CD4-positive, alpha-beta memory T cell (primary cell): ENCODE measurements at regions not wholly inside any gene's neighbourhood (a gene's known extent, or its start where the extent isn't known, plus 50 kb on each side); places are given as distances from the start of the nearest gene placed in this dataset.
A peak's percentile ranks its signal among the peaks of the same experiment; 100 is the strongest.

Source experiments
- CTCF ChIA-PET: fragments of 350-600 bp; sonication (Branson Sonifier 250); formaldehyde crosslinking; loops from one replicate; lab custom pipeline; 2021; ENCODE audit warnings: inconsistent platforms; ENCODE audit not compliant: partially characterized antibody; lab: Charles Lee
- POLR2A ChIA-PET: fragments of 350-600 bp; sonication (Branson Sonifier 250); formaldehyde crosslinking; loops from one replicate; lab custom pipeline; 2021; ENCODE audit not compliant: partially characterized antibody; lab: Charles Lee
- DNase-seq, 5 donors: peaks; one replicate each; pipeline versions ENCODE4 v3.0.0 to v3.0.0-alpha.2; 2020 to 2022; ENCODE audit warnings: mixed read lengths in 1 of 5
- H3K27ac ChIP-seq: one replicate; pipeline ENCODE4 v1.7.0; 2013; ENCODE audit warnings: low read depth, low read length
- H3K27me3 ChIP-seq: 2 replicates; pipeline ENCODE4 v1.7.0; 2013; ENCODE audit warnings: mild to moderate bottlenecking, low read length, moderate library complexity; ENCODE audit not compliant: insufficient read depth
- H3K36me3 ChIP-seq: 2 replicates; pipeline ENCODE4 v1.7.0; 2013; ENCODE audit warnings: mild to moderate bottlenecking, low read length, moderate library complexity; ENCODE audit not compliant: insufficient read depth
- H3K4me1 ChIP-seq: 2 replicates; pipeline ENCODE4 v1.7.0; 2013; ENCODE audit warnings: mild to moderate bottlenecking, low read length, moderate library complexity; ENCODE audit not compliant: insufficient read depth
- H3K4me3 ChIP-seq, 2 donors: one replicate each; pipeline ENCODE4 v1.7.0; 2013; ENCODE audit warnings: low read length in 2 of 2, mild to moderate bottlenecking in 1 of 2
- H3K9me3 ChIP-seq, 2 donors: one replicate each; pipeline ENCODE4 v1.7.0; 2013; ENCODE audit warnings: low read length in 2 of 2, control low read depth in 1 of 2; ENCODE audit not compliant: control insufficient read depth in 1 of 2
- H3K27ac Mint-ChIP-seq, 7 donors: one replicate each; pipeline ENCODE4 v1.8.0; 2020 to 2021; ENCODE audit warnings: mixed read lengths in 7 of 7, mild to moderate bottlenecking in 6 of 7, inconsistent platforms in 3 of 7, moderate library complexity in 3 of 7
- H3K27me3 Mint-ChIP-seq, 2 donors: one replicate each; pipeline ENCODE4 v1.8.0; 2020 to 2021; ENCODE audit warnings: mixed read lengths in 2 of 2
- H3K36me3 Mint-ChIP-seq, 2 donors: one replicate each; pipeline ENCODE4 v1.8.0; 2020 to 2021; ENCODE audit warnings: mixed read lengths in 2 of 2, inconsistent platforms in 1 of 2, mild to moderate bottlenecking in 1 of 2
- H3K4me1 Mint-ChIP-seq, 4 donors: one replicate each; pipeline ENCODE4 v1.8.0; 2020 to 2021; ENCODE audit warnings: mixed read lengths in 4 of 4, mild to moderate bottlenecking in 1 of 4
- H3K4me3 Mint-ChIP-seq, 8 donors: one replicate each; pipeline ENCODE4 v1.8.0; 2020 to 2021; ENCODE audit warnings: mixed read lengths in 8 of 8, mild to moderate bottlenecking in 7 of 8, moderate library complexity in 6 of 8, inconsistent platforms in 3 of 8
- H3K9me3 Mint-ChIP-seq, 8 donors: one replicate each; pipeline ENCODE4 v1.8.0; 2020 to 2021; ENCODE audit warnings: mixed read lengths in 8 of 8, mild to moderate bottlenecking in 5 of 8, inconsistent platforms in 3 of 8, moderate library complexity in 1 of 8
- intact Hi-C: fragments of 100-400 bp; cut with micrococcal nuclease; formaldehyde crosslinking; loops from one replicate; pipeline ENCODE4 v1.15.1; 2023

DNA sequence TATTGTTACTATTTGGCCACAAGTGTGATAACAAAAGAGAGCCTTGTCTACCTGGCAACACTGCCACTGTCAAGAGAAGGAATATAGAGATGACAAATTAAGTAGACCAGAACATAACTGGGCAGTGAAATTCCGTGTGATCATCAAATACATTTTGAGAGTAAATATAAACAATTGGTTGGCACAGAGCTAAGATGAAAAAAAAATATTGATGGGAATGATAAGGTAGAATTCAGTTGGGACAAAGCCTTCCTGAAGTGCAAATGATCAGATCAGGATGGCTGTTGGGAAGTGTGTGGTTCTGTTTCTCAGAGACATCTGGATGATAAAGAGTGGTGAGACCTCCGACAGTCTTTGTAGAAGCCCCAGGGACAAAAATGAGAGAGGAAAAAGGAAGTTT, 205.5 kb upstream of the CAMK1G start:
- peaks cover 2 to 4% of the 10 kb centered on the region in 2 donors for H3K27me3 Mint-ChIP-seq
- ChIA-PET POLR2A (no interaction called here), CTCF (no interaction called here)
- intact Hi-C loops, result no loop called here
- no peak overlapping the region for H3K4me3 ChIP-seq
- H3K9me3 Mint-ChIP-seq, result no peaks in the 10 kb centered on the region
- no peak overlapping the region for H3K4me3 Mint-ChIP-seq
- H3K27ac ChIP-seq, result no peak overlapping the region
- DNase-seq, result no peak
- peak overlapping the region in 1 of 7 donors; percentile 2 for H3K27ac Mint-ChIP-seq
- H3K4me1 Mint-ChIP-seq, result no peaks in the 10 kb centered on the region
- H3K36me3 ChIP-seq, result no peaks in the 10 kb centered on the region
- no peaks in the 10 kb centered on the region for H3K36me3 Mint-ChIP-seq
- no peaks in the 10 kb centered on the region for H3K4me1 ChIP-seq
- no peaks in the 10 kb centered on the region for H3K9me3 ChIP-seq
- no peaks in the 10 kb centered on the region for H3K27me3 ChIP-seq

DNA sequence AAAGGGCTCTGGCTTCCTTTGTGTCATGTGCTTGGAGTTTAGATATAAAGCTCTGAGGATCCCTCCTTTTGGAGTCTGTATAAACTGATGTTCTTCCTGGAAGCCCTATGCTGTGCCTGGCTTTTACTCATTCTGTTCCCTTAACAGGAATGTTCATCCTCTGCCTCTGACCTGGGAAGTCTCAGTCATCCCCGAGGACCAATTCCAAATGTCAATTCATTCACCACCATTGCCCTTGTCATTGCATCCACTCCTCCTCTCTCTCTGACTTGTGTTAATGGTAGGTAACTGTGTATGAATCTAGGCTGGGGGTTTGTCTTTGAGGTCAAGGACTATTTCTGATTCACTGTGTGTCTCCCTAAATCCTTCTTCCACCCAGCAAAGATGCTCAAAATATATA, 204.2 kb upstream of the CAMK1G start:
- intact Hi-C loops, result no loop called here
- no peaks in the 10 kb centered on the region for H3K36me3 ChIP-seq
- H3K27ac Mint-ChIP-seq, result no peak overlapping the region

DNA sequence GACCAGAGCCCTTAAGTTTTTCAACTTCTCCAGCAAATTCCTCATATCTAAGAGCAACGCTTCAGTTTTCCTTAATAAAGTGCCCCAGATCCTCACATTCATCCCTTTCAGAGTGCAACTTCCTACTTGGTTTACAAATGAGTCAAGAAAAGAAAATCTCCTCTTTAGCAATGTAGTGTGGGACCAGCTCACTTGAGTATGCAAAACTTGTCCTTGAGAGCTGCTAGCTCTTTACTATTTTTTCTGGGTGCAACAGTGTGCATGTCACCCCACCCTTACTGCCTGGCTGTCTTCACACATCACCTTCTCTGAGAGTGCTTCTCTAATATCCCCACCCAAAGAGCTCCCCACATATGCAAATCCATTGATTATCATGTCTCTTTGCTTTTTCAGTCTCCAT, 203.1 kb upstream of the CAMK1G start:
- Histone ChIP-seq H3K27ac (no peak overlapping the region), H3K4me1 (no peaks in the 10 kb centered on the region), H3K27me3 (no peaks in the 10 kb centered on the region), H3K4me3 (no peak overlapping the region), H3K36me3 (no peaks in the 10 kb centered on the region), H3K9me3 (no peaks in the 10 kb centered on the region)
- no peaks in the 10 kb centered on the region for H3K36me3 Mint-ChIP-seq
- H3K4me3 Mint-ChIP-seq, result no peak overlapping the region
- no peak for DNase-seq
- no peak overlapping the region for H3K27ac Mint-ChIP-seq
- no peaks in the 10 kb centered on the region for H3K27me3 Mint-ChIP-seq
- ChIA-PET CTCF (no interaction called here), POLR2A (no interaction called here)
- intact Hi-C loops, result no loop called here
- H3K9me3 Mint-ChIP-seq, result no peaks in the 10 kb centered on the region
- no peaks in the 10 kb centered on the region for H3K4me1 Mint-ChIP-seq

More for the DNA sequence above, 204.2 kb upstream of the CAMK1G start:
- ChIA-PET POLR2A (no interaction called here), CTCF (no interaction called here)
- Mint-ChIP-seq H3K9me3 (no peaks in the 10 kb centered on the region), H3K4me3 (no peak overlapping the region), H3K4me1 (no peaks in the 10 kb centered on the region), H3K36me3 (no peaks in the 10 kb centered on the region), H3K27me3 (peaks cover 0 to 2% of the 10 kb centered on the region in 2 donors)
- Histone ChIP-seq H3K4me1 (no peaks in the 10 kb centered on the region), H3K4me3 (no peak overlapping the region), H3K9me3 (no peaks in the 10 kb centered on the region), H3K27ac (no peak overlapping the region), H3K27me3 (no peaks in the 10 kb centered on the region)
- DNase-seq, result no peak

DNA sequence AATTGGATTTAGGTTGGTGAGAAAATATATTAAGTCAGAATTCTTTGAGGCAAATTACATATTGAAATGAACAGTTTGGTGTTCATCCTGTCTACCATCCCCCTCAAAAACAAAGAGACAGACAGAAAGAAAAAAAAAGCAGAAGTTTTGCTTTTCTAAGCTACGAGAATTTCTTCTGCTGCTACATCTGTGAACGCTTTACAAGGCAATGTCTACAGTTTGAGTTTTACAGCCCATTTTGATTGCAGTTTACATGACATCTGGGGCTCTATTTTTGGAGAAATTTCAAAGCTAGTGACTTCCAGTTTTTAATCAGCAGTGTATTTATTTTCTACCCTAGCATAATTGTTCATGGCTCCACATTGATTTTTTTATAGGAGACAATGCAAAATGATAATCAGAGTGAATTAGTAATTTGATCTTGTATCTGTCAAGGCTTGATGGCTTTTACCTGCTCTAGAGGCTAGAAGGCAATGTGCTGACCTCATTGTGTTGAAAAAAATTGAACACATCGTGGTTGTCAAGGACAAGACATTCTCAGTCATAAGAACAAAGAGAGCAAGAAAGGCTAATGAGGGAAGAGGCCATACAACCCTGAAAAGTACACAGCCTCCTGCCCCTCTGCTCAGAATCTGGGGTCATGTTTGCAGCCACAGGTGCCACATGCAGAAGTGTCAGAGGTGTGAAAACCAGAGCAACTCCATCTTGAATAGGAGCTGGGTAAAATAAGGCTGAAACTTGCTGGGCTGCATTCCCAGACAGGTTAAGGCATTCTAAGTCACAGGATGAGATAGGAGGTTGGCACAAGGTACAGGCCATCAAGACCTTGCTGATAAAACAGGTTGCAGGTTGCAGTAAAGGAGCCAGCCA, 201.0 kb upstream of the CAMK1G start:
- no peaks in the 10 kb centered on the region for H3K36me3 ChIP-seq
- Mint-ChIP-seq H3K36me3 (no peaks in the 10 kb centered on the region), H3K27me3 (no peaks in the 10 kb centered on the region), H3K9me3 (peaks cover 0 to 2% (median 0%) of the 10 kb centered on the region in 8 donors), H3K4me1 (no peaks in the 10 kb centered on the region), H3K4me3 (no peak overlapping the region), H3K27ac (no peak overlapping the region)
- ChIA-PET CTCF (interaction anchor here (1.4 kb wide), 1 partner anchor 28 kb away, joined by 4 read pairs; no protein-coding TSS in a partner anchor), POLR2A (no interaction called here)
- no peaks in the 10 kb centered on the region for H3K4me1 ChIP-seq
- no peak overlapping the region for H3K27ac ChIP-seq
- no peak overlapping the region for H3K4me3 ChIP-seq
- no peak for DNase-seq
- intact Hi-C loops, result no loop called here
- no peaks in the 10 kb centered on the region for H3K9me3 ChIP-seq
- H3K27me3 ChIP-seq, result no peaks in the 10 kb centered on the region

DNA sequence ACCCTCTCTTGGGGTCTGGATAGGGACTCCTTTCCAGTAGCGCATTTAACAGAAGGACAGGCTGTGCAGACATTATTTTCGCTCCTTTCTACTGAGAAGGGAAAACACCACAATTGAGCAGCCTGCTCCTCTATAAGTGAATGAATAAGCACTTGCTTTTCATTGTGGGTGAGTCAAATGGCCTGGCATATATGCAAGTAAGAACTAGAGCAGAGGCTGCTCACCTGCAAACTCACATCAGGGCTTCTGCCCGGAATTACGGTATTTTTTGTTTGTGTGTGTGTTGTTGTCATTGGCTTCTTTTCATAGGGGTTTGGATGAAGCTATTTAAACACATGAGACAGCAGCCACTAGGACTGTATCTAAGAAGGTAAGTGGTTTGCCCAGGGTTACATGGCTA, 200.1 kb upstream of the CAMK1G start:
- Mint-ChIP-seq H3K27me3 (peaks cover 0 to 2% of the 10 kb centered on the region in 2 donors), H3K9me3 (peaks cover 0 to 2% (median 0%) of the 10 kb centered on the region in 8 donors), H3K27ac (no peak overlapping the region), H3K4me1 (no peaks in the 10 kb centered on the region), H3K4me3 (no peak overlapping the region), H3K36me3 (no peaks in the 10 kb centered on the region)
- H3K27me3 ChIP-seq, result no peaks in the 10 kb centered on the region
- ChIA-PET POLR2A (no interaction called here), CTCF (no interaction called here)
- H3K4me3 ChIP-seq, result no peak overlapping the region
- H3K4me1 ChIP-seq, result no peaks in the 10 kb centered on the region
- H3K27ac ChIP-seq, result no peak overlapping the region
- H3K9me3 ChIP-seq, result no peaks in the 10 kb centered on the region
- no peak for DNase-seq
- no peaks in the 10 kb centered on the region for H3K36me3 ChIP-seq
- intact Hi-C loops, result no loop called here

DNA sequence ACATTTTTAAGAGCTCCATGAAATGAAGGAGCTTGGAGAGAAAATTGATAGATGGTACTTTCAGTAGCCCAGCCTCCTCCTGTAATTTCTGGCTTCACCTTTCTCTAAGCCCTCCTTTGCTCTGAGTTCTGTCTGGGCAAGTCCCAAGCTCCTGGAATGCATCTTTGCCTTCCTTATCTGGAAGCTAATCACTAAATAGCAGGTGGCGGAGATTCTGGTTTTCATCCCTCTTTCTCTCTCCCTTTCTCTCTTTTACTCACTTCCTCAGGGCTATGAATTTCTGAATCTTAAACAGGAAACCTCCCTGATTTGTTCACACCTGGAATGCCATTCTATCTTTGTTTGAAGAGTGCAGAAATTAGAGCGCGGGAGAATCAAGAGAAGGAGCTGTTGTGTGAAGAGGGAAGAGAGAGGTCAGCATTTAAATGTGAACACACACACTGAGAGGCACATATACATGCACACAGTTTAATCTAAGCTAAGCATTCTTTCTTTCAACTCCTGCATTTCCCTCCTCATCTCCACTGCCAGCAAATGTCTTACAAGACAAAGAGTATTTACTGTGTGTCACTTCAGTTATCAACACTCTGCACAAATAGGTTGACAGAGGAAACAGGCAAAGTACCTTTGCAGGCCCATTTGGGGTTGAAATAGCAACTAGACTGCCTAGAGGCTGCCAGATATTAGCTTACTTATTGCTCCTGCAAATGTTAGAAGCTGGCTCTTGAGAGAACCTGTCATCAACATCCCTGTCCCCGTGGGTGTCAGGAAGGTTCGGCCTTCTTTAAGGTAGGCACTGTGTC, 199.4 kb upstream of the CAMK1G start:
- ChIA-PET POLR2A (no interaction called here), CTCF (interaction anchor here (1.3 kb wide), 1 partner anchor 76 kb away, joined by 3 read pairs; no protein-coding TSS in a partner anchor)
- Mint-ChIP-seq H3K9me3 (peaks cover 0 to 2% (median 0%) of the 10 kb centered on the region in 8 donors), H3K27ac (no peak overlapping the region), H3K4me1 (no peaks in the 10 kb centered on the region), H3K36me3 (no peaks in the 10 kb centered on the region), H3K27me3 (peaks cover 2 to 3% of the 10 kb centered on the region in 2 donors), H3K4me3 (no peak overlapping the region)
- H3K27ac ChIP-seq, result no peak overlapping the region
- H3K27me3 ChIP-seq, result no peaks in the 10 kb centered on the region
- intact Hi-C loops, result no loop called here
- no peaks in the 10 kb centered on the region for H3K36me3 ChIP-seq
- H3K4me1 ChIP-seq, result no peaks in the 10 kb centered on the region
- no peak for DNase-seq
- H3K4me3 ChIP-seq, result no peak overlapping the region
- H3K9me3 ChIP-seq, result no peaks in the 10 kb centered on the region
